ENCODE measurements at regions not wholly inside any gene's neighbourhood (a gene's known extent, or its start where the extent isn't known, plus 50 kb on each side); places are given as distances from the start of the nearest gene placed in this dataset.
"Not testable (repeated sequence)": the region's sequence is repeated elsewhere in the genome, so short reads cannot be mapped to it uniquely, and the experiment has no call there.

- Histone ChIP-seq H3K36me3 (ENCODE audit: control insufficient read depth in 1 of 2, insufficient read depth in 2 of 2, low read length in 2 of 2) (no peaks in the 10 kb centered on the region), H3K27me3 (ENCODE audit: low read depth, low read length) (no peaks in the 10 kb centered on the region), H3K4me3 (ENCODE audit: low read depth in 1 of 2, low read length in 2 of 2) (no peak overlapping the region), H3K4me1 (ENCODE audit: control insufficient read depth in 1 of 2, insufficient read depth in 2 of 2, low read length in 2 of 2) (no peaks in the 10 kb centered on the region), H3K9me3 (ENCODE audit: control insufficient read depth in 1 of 2, low read length in 2 of 2) (no peaks in the 10 kb centered on the region), H3K27ac (ENCODE audit: low read length) (no peak overlapping the region)
These were observed 761.0 kb downstream of the SOCS6 start for GRCh38 chr18:71049893-71050292.

GRCh38 chr18:71047882-71048281 is 759.0 kb downstream of the SOCS6 start:
- H3K36me3 ChIP-seq (ENCODE audit: control insufficient read depth in 1 of 2, insufficient read depth in 2 of 2, low read length in 2 of 2) = no peaks in the 10 kb centered on the region
- H3K27ac ChIP-seq (ENCODE audit: low read length) = no peak overlapping the region
- no peaks in the 10 kb centered on the region for H3K4me1 ChIP-seq (ENCODE audit: control insufficient read depth in 1 of 2, insufficient read depth in 2 of 2, low read length in 2 of 2)
- no peaks in the 10 kb centered on the region for H3K27me3 ChIP-seq (ENCODE audit: low read depth, low read length)
- H3K9me3 ChIP-seq (ENCODE audit: control insufficient read depth in 1 of 2, low read length in 2 of 2) = no peaks in the 10 kb centered on the region
- H3K4me3 ChIP-seq (ENCODE audit: low read depth in 1 of 2, low read length in 2 of 2) = no peak overlapping the region

GRCh38 chr18:71045331-71046065 is 756.7 kb downstream of the SOCS6 start:
- Histone ChIP-seq H3K27ac (ENCODE audit: low read length) (no peak overlapping the region), H3K9me3 (ENCODE audit: control insufficient read depth in 1 of 2, low read length in 2 of 2) (no peaks in the 10 kb centered on the region), H3K27me3 (ENCODE audit: low read depth, low read length) (no peaks in the 10 kb centered on the region), H3K4me3 (ENCODE audit: low read depth in 1 of 2, low read length in 2 of 2) (no peak overlapping the region), H3K4me1 (ENCODE audit: control insufficient read depth in 1 of 2, insufficient read depth in 2 of 2, low read length in 2 of 2) (no peaks in the 10 kb centered on the region), H3K36me3 (ENCODE audit: control insufficient read depth in 1 of 2, insufficient read depth in 2 of 2, low read length in 2 of 2) (no peaks in the 10 kb centered on the region)

GRCh38 chr18:71040161-71040560 is 751.3 kb downstream of the SOCS6 start:
- Histone ChIP-seq H3K4me3 (ENCODE audit: low read depth in 1 of 2, low read length in 2 of 2) (no peak overlapping the region), H3K27ac (ENCODE audit: low read length) (no peak overlapping the region)

GRCh38 chr18:71038196-71038595 is 749.4 kb downstream of the SOCS6 start:
- Histone ChIP-seq H3K27me3 (ENCODE audit: low read depth, low read length) (no peaks in the 10 kb centered on the region), H3K4me1 (ENCODE audit: control insufficient read depth in 1 of 2, insufficient read depth in 2 of 2, low read length in 2 of 2) (no peaks in the 10 kb centered on the region), H3K9me3 (ENCODE audit: control insufficient read depth in 1 of 2, low read length in 2 of 2) (no peaks in the 10 kb centered on the region), H3K27ac (ENCODE audit: low read length) (no peak overlapping the region), H3K36me3 (ENCODE audit: control insufficient read depth in 1 of 2, insufficient read depth in 2 of 2, low read length in 2 of 2) (no peaks in the 10 kb centered on the region), H3K4me3 (ENCODE audit: low read depth in 1 of 2, low read length in 2 of 2) (no peak overlapping the region)

More at GRCh38 chr18:71040161-71040560, 751.3 kb downstream of the SOCS6 start:
- Histone ChIP-seq H3K4me1 (ENCODE audit: control insufficient read depth in 1 of 2, insufficient read depth in 2 of 2, low read length in 2 of 2) (no peaks in the 10 kb centered on the region), H3K36me3 (ENCODE audit: control insufficient read depth in 1 of 2, insufficient read depth in 2 of 2, low read length in 2 of 2) (no peaks in the 10 kb centered on the region), H3K9me3 (ENCODE audit: control insufficient read depth in 1 of 2, low read length in 2 of 2) (no peaks in the 10 kb centered on the region), H3K27me3 (ENCODE audit: low read depth, low read length) (no peaks in the 10 kb centered on the region)

GRCh38 chr18:71036783-71037182 is 747.9 kb downstream of the SOCS6 start:
- Histone ChIP-seq H3K4me3 (ENCODE audit: low read depth in 1 of 2, low read length in 2 of 2) (no peak overlapping the region), H3K27me3 (ENCODE audit: low read depth, low read length) (no peaks in the 10 kb centered on the region), H3K9me3 (ENCODE audit: control insufficient read depth in 1 of 2, low read length in 2 of 2) (no peaks in the 10 kb centered on the region), H3K27ac (ENCODE audit: low read length) (no peak overlapping the region), H3K4me1 (ENCODE audit: control insufficient read depth in 1 of 2, insufficient read depth in 2 of 2, low read length in 2 of 2) (no peaks in the 10 kb centered on the region), H3K36me3 (ENCODE audit: control insufficient read depth in 1 of 2, insufficient read depth in 2 of 2, low read length in 2 of 2) (no peaks in the 10 kb centered on the region)

GRCh38 chr18:71031296-71032191 is 742.7 kb downstream of the SOCS6 start:
- H3K9me3 ChIP-seq (ENCODE audit: control insufficient read depth in 1 of 2, low read length in 2 of 2); H3K36me3 ChIP-seq (ENCODE audit: control insufficient read depth in 1 of 2, insufficient read depth in 2 of 2, low read length in 2 of 2); H3K4me3 ChIP-seq (ENCODE audit: low read depth in 1 of 2, low read length in 2 of 2); H3K27ac ChIP-seq (ENCODE audit: low read length); H3K4me1 ChIP-seq (ENCODE audit: control insufficient read depth in 1 of 2, insufficient read depth in 2 of 2, low read length in 2 of 2); H3K27me3 ChIP-seq (ENCODE audit: low read depth, low read length): not testable (repeated sequence)

GRCh38 chr18:71030085-71030484 is 741.2 kb downstream of the SOCS6 start:
- H3K4me3 ChIP-seq (ENCODE audit: low read depth in 1 of 2, low read length in 2 of 2); H3K27me3 ChIP-seq (ENCODE audit: low read depth, low read length); H3K9me3 ChIP-seq (ENCODE audit: control insufficient read depth in 1 of 2, low read length in 2 of 2); H3K27ac ChIP-seq (ENCODE audit: low read length); H3K4me1 ChIP-seq (ENCODE audit: control insufficient read depth in 1 of 2, insufficient read depth in 2 of 2, low read length in 2 of 2); H3K36me3 ChIP-seq (ENCODE audit: control insufficient read depth in 1 of 2, insufficient read depth in 2 of 2, low read length in 2 of 2): not testable (repeated sequence)

GRCh38 chr18:71028285-71028762 is 739.5 kb downstream of the SOCS6 start:
- no peaks in the 10 kb centered on the region for H3K27me3 ChIP-seq (ENCODE audit: low read depth, low read length)
- no peak overlapping the region for H3K4me3 ChIP-seq (ENCODE audit: low read depth in 1 of 2, low read length in 2 of 2)
- no peak overlapping the region for H3K27ac ChIP-seq (ENCODE audit: low read length)
- H3K4me1 ChIP-seq (ENCODE audit: control insufficient read depth in 1 of 2, insufficient read depth in 2 of 2, low read length in 2 of 2) = no peaks in the 10 kb centered on the region
- H3K36me3 ChIP-seq (ENCODE audit: control insufficient read depth in 1 of 2, insufficient read depth in 2 of 2, low read length in 2 of 2) = no peaks in the 10 kb centered on the region
- peaks cover 0 to 2% of the 10 kb centered on the region in 2 donors for H3K9me3 ChIP-seq (ENCODE audit: control insufficient read depth in 1 of 2, low read length in 2 of 2)

GRCh38 chr18:71027531-71027930 is 738.7 kb downstream of the SOCS6 start:
- no peaks in the 10 kb centered on the region for H3K27me3 ChIP-seq (ENCODE audit: low read depth, low read length)
- H3K36me3 ChIP-seq (ENCODE audit: control insufficient read depth in 1 of 2, insufficient read depth in 2 of 2, low read length in 2 of 2) = no peaks in the 10 kb centered on the region
- no peaks in the 10 kb centered on the region for H3K4me1 ChIP-seq (ENCODE audit: control insufficient read depth in 1 of 2, insufficient read depth in 2 of 2, low read length in 2 of 2)
- H3K4me3 ChIP-seq (ENCODE audit: low read depth in 1 of 2, low read length in 2 of 2) = no peak overlapping the region
- no peak overlapping the region for H3K27ac ChIP-seq (ENCODE audit: low read length)
- peaks cover 0 to 2% of the 10 kb centered on the region in 2 donors for H3K9me3 ChIP-seq (ENCODE audit: control insufficient read depth in 1 of 2, low read length in 2 of 2)

- Histone ChIP-seq H3K27ac (ENCODE audit: low read length) (no peak overlapping the region), H3K4me3 (ENCODE audit: low read depth in 1 of 2, low read length in 2 of 2) (no peak overlapping the region), H3K36me3 (ENCODE audit: control insufficient read depth in 1 of 2, insufficient read depth in 2 of 2, low read length in 2 of 2) (no peaks in the 10 kb centered on the region), H3K4me1 (ENCODE audit: control insufficient read depth in 1 of 2, insufficient read depth in 2 of 2, low read length in 2 of 2) (no peaks in the 10 kb centered on the region), H3K27me3 (ENCODE audit: low read depth, low read length) (no peaks in the 10 kb centered on the region), H3K9me3 (ENCODE audit: control insufficient read depth in 1 of 2, low read length in 2 of 2) (no peaks in the 10 kb centered on the region)
These were observed 736.8 kb downstream of the SOCS6 start for GRCh38 chr18:71025505-71026225.
